Thyroid gland (tissue), 4 donors: ENCODE measurements at regions not wholly inside any gene's neighbourhood (a gene's known extent, or its start where the extent isn't known, plus 50 kb on each side); places are given as distances from the start of the nearest gene placed in this dataset.
"Not testable (repeated sequence)": the region's sequence is repeated elsewhere in the genome, so short reads cannot be mapped to it uniquely, and the experiment has no call there.

Source experiments
- DNase-seq, 2 donors: peaks; one replicate each; pipeline ENCODE4 v3.0.0-alpha.2; 2019
- H3K27ac ChIP-seq, 3 donors: fragments of 200-600 bp; sonication (generic); 1 replicate in 2 of 3; 2 replicates in 1 of 3; pipeline ENCODE4 v1.5.1; 2016 to 2019; ENCODE audit warnings: mild to moderate bottlenecking in 1 of 3, moderate library complexity in 1 of 3
- H3K27me3 ChIP-seq: fragments of 200-600 bp; sonication (generic); one replicate; pipeline ENCODE4 v1.5.1; 2019
- H3K36me3 ChIP-seq, 2 donors: fragments of 200-600 bp; sonication (generic); one replicate each; pipeline ENCODE4 v1.5.1; 2016 to 2019
- H3K4me1 ChIP-seq, 2 donors: fragments of 200-600 bp; sonication (generic); one replicate each; pipeline ENCODE4 v1.5.1; 2017 to 2019
- H3K4me3 ChIP-seq, 3 donors: fragments of 200-600 bp; sonication (generic); replicated peaks in 1 of 3; 1 replicate in 2 of 3; 2 replicates in 1 of 3; pipeline ENCODE4 v1.5.1; 2016; ENCODE audit warnings: mild to moderate bottlenecking in 1 of 3
- H3K9me3 ChIP-seq: fragments of 200-600 bp; sonication (generic); one replicate; pipeline ENCODE4 v1.5.1; 2017
- CTCF ChIP-seq, 6 experiments: fragments of 200-600 bp in 3 of 6; fragments of 450-650 bp in 3 of 6; sonication (generic) in 3 of 6; IDR thresholded peaks; one replicate each; pipeline ENCODE4 v1.5.1; 2016 to 2019; ENCODE audit warnings: antibody characterized with exemption in 6 of 6, mild to moderate bottlenecking in 2 of 6, inconsistent platforms in 1 of 6, moderate library complexity in 1 of 6
- POLR2A ChIP-seq, 2 donors: fragments of 450-650 bp; IDR thresholded peaks; one replicate each; pipeline ENCODE4 v1.6.1; 2017; ENCODE audit warnings: antibody characterized with exemption in 2 of 2, mild to moderate bottlenecking in 2 of 2, moderate library complexity in 1 of 2
- WGBS, 2 donors: methylation state at CpG; one replicate each; pipeline ENCODE4 v1.1.5; 2017; 5-methylcytosine and 5-hydroxymethylcytosine counted together
- intact Hi-C: fragments of 100-400 bp; cut with DNase I; formaldehyde crosslinking; loops from one replicate; pipeline ENCODE4 v1.15.1; 2023

- Histone ChIP-seq H3K9me3 (no peaks in the 10 kb centered on the region), H3K4me3 (no peak overlapping the region), H3K36me3 (no peaks in the 10 kb centered on the region), H3K4me1 (no peaks in the 10 kb centered on the region), H3K27me3 (no peaks in the 10 kb centered on the region), H3K27ac (no peak overlapping the region)
- WGBS, 2 donors: 83 to 87% methylated on average over 6 of the region's 6 CpGs
- DNase-seq: no peak
- intact Hi-C loops: no loop called here
- TF ChIP-seq CTCF (IDR thresholded peaks at IDR 0.05) (no peak), POLR2A (IDR thresholded peaks at IDR 0.05) (no peak)
Measured at GRCh38 chr7:34569975-34570699, 87.9 kb upstream of the NPSR1 start.

DNA sequence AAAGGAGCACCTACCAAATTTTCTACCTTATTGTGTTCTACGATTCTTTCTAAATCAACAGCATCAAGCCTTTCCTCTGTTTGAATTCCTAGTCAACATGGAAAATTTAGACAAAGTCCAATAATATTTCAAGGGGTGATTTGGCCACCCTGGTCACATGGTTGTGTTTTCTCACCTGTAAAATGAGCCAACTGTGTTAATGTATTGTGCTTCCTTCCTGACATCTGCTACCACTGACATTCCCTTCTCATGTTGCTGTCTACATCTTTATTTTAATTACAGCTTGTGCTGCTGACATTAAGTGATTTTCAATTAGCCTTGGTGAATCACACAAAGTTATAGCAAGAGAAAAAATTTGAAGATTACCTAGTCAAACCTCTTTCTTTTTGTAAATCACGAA lies 83.0 kb upstream of the NPSR1 start:
- Histone ChIP-seq H3K36me3 (no peaks in the 10 kb centered on the region), H3K4me1 (no peaks in the 10 kb centered on the region), H3K4me3 (no peak overlapping the region), H3K27ac (no peak overlapping the region), H3K27me3 (no peaks in the 10 kb centered on the region), H3K9me3 (no peaks in the 10 kb centered on the region)
- intact Hi-C loops: no loop called here
- 71 to 77% methylated on average over 2 of the region's 2 CpGs for WGBS, 2 donors
- no peak for DNase-seq
- no peak for TF ChIP-seq CTCF (IDR thresholded peaks at IDR 0.05)
- TF ChIP-seq POLR2A (IDR thresholded peaks at IDR 0.05): no peak

GRCh38 chr7:34577934-34578333 lies 80.1 kb upstream of the NPSR1 start:
- WGBS, 2 donors: 94 to 96% methylated on average over 1 of the region's 1 CpG
- H3K4me3 ChIP-seq, intact Hi-C loops, H3K36me3 ChIP-seq, H3K9me3 ChIP-seq, H3K27me3 ChIP-seq, H3K4me1 ChIP-seq, H3K27ac ChIP-seq, DNase-seq: not testable (repeated sequence)

DNA sequence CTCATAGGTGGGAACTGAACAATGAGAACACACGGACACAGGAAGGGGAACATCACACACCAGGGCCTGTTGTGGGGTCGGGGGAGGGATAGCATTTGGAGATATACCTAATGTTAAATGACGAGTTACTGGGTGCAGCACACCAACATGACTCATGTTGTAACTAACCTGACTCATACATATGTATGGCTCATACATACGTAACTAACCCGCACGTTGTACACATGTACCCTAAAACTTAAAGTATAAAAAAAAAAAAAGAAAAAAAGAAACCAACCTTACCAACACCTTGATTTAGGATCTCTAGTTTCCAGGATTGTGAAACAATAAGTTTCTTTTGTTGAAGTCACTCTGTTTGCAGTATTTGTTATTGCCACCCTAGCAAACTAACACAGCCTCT lies 76.3 kb upstream of the NPSR1 start:
- H3K27me3 ChIP-seq, H3K36me3 ChIP-seq, DNase-seq, H3K9me3 ChIP-seq, intact Hi-C loops, H3K4me3 ChIP-seq, H3K27ac ChIP-seq, H3K4me1 ChIP-seq: not testable (repeated sequence)
- 87 to 91% methylated on average over 6 of the region's 6 CpGs for WGBS, 2 donors

DNA sequence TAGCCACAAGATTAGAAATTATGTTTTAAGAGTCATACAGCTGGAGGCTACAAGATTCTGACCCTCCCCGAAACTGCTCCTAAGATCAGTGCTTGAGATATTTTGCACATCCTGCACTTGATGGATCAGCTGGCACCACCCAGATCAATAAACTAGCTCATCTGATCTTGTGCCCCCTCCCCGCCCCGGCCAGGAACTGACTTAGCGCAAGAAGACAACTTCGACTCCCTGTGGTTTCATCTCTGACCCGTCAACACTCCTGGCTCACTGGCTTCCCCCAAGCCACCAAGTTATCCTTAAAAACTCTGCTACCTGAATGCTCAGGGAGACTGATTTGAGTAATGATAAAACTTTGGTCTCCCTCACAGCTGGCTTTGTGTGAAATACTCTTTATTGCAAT lies 73.5 kb upstream of the NPSR1 start:
- Histone ChIP-seq H3K4me1 (no peaks in the 10 kb centered on the region), H3K36me3 (no peaks in the 10 kb centered on the region), H3K4me3 (no peak overlapping the region), H3K27ac (no peak overlapping the region), H3K9me3 (no peaks in the 10 kb centered on the region), H3K27me3 (no peaks in the 10 kb centered on the region)
- 92 to 94% methylated on average over 6 of the region's 6 CpGs for WGBS, 2 donors
- intact Hi-C loops: no loop called here
- TF ChIP-seq POLR2A (IDR thresholded peaks at IDR 0.05) (no peak), CTCF (IDR thresholded peaks at IDR 0.05) (no peak)
- no peak for DNase-seq

DNA sequence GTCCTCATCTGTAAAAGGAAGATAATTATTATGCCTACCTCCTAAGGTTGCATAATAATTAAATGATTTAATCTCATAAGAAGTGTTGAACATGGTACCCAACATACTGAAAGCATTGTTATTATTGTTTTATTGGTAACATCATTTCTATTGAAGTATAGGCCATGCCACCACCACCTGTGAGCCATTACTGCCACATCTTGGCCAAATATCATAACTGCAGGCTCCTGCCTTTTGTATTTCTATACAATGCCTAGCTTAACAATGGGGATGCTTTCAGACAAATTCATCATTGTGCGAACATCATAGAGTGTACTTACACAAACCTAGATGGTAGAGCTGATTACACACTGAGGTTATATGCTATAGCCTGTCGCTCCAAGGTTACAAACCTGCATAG lies 61.1 kb upstream of the NPSR1 start:
- H3K36me3 ChIP-seq: no peaks in the 10 kb centered on the region
- intact Hi-C loops: no loop called here
- TF ChIP-seq CTCF (IDR thresholded peaks at IDR 0.05) (no peak), POLR2A (IDR thresholded peaks at IDR 0.05) (no peak)
- no peaks in the 10 kb centered on the region for H3K27me3 ChIP-seq
- no peak overlapping the region for H3K4me3 ChIP-seq
- H3K9me3 ChIP-seq: no peaks in the 10 kb centered on the region
- no peak for DNase-seq
- 92 to 95% methylated on average over 2 of the region's 2 CpGs for WGBS, 2 donors
- no peaks in the 10 kb centered on the region for H3K4me1 ChIP-seq
- no peak overlapping the region for H3K27ac ChIP-seq
